ENCODE measurements at regions not wholly inside any gene's neighbourhood (a gene's known extent, or its start where the extent isn't known, plus 50 kb on each side); places are given as distances from the start of the nearest gene placed in this dataset.

DNA sequence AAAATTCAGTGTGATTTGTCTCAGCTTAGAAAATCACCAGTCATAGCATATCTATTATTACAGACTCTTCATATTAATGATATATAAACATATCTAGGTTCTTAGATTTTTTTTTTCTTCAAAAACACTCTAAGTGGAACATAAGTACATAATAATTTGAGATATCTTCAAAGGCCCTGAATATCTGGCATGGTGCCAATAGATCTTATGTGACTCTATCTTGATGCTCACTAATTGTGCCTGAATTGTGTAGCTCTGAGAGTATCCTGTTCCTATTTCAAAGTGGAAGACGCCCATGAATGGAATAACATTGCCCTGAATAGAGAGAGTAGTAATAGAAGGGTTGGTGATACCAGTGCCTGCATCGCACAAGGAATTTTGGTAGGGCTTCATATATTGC lies 1312.7 kb upstream of the USP15 start (continued):
- TF ChIP-seq, protein P1, sequence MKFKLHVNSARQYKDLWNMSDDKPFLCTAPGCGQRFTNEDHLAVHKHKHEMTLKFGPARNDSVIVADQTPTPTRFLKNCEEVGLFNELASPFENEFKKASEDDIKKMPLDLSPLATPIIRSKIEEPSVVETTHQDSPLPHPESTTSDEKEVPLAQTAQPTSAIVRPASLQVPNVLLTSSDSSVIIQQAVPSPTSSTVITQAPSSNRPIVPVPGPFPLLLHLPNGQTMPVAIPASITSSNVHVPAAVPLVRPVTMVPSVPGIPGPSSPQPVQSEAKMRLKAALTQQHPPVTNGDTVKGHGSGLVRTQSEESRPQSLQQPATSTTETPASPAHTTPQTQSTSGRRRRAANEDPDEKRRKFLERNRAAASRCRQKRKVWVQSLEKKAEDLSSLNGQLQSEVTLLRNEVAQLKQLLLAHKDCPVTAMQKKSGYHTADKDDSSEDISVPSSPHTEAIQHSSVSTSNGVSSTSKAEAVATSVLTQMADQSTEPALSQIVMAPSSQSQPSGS (IDR thresholded peaks at IDR 0.05; ENCODE audit: low read length): no peak
- TF ChIP-seq TAF1 (IDR thresholded peaks at IDR 0.05; ENCODE audit: low read depth, low read length) (no peak), SRF (IDR thresholded peaks at IDR 0.05; ENCODE audit: low read depth, low read length) (no peak)
- TF ChIP-seq, protein P2, sequence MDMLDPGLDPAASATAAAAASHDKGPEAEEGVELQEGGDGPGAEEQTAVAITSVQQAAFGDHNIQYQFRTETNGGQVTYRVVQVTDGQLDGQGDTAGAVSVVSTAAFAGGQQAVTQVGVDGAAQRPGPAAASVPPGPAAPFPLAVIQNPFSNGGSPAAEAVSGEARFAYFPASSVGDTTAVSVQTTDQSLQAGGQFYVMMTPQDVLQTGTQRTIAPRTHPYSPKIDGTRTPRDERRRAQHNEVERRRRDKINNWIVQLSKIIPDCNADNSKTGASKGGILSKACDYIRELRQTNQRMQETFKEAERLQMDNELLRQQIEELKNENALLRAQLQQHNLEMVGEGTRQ (IDR thresholded peaks at IDR 0.05; ENCODE audit: low read length): no peak
